SK-N-SH (cell line): ENCODE measurements at regions not wholly inside any gene's neighbourhood (a gene's known extent, or its start where the extent isn't known, plus 50 kb on each side); places are given as distances from the start of the nearest gene placed in this dataset.

Source experiments
- CTCF ChIP-seq: fragments of 200-600 bp; sonication (generic); IDR thresholded peaks from 2 replicates; pipeline ENCODE4 v1.6.1; 2017; ENCODE audit warnings: antibody characterized with exemption, mild to moderate bottlenecking, moderate library complexity
- ELF1 ChIP-seq: IDR thresholded peaks from 2 replicates; pipeline ENCODE4 v1.4.0; 2012
- EP300 ChIP-seq, 2 experiments: IDR thresholded peaks; 2 replicates each; pipeline versions ENCODE4 v1.4.0 to v1.6.1; 2012; ENCODE audit warnings: borderline replicate concordance in 1 of 2, low read depth in 1 of 2, low read length in 1 of 2
- EZH2phosphoT487 ChIP-seq: fragments of 200-600 bp; sonication (generic); IDR thresholded peaks from 2 replicates; pipeline ENCODE4 v1.6.1; 2017; ENCODE audit warnings: low read depth, mixed run types, mild to moderate bottlenecking, antibody characterized with exemption, moderate library complexity, borderline replicate concordance
- FOXJ3 ChIP-seq: sonication (generic); formaldehyde crosslinking; IDR thresholded peaks from 2 replicates; pipeline ENCODE4 v1.5.1; 2020; ENCODE audit warnings: mild to moderate bottlenecking, missing genetic modification reagents
- GABPA ChIP-seq: IDR thresholded peaks from 2 replicates; pipeline ENCODE4 v1.4.0; 2012; ENCODE audit warnings: low read depth, mild to moderate bottlenecking
- MEF2A ChIP-seq: IDR thresholded peaks from 2 replicates; pipeline ENCODE4 v1.4.0; 2012; ENCODE audit warnings: low read depth, borderline replicate concordance
- MXI1 ChIP-seq: IDR thresholded peaks from 2 replicates; pipeline ENCODE4 v1.6.1; 2012; ENCODE audit warnings: mild to moderate bottlenecking, low read depth, low read length, improper control_type of control experiment
- NFIC ChIP-seq: IDR thresholded peaks from 2 replicates; pipeline ENCODE4 v1.4.0; 2012; ENCODE audit warnings: borderline replicate concordance
- POLR2AphosphoS5 ChIP-seq: IDR thresholded peaks from 2 replicates; pipeline ENCODE4 v1.6.1; 2012; ENCODE audit warnings: low read depth, low read length
- RFX5 ChIP-seq: IDR thresholded peaks from 2 replicates; pipeline ENCODE4 v1.6.1; 2012; ENCODE audit warnings: mild to moderate bottlenecking, improper control_type of control experiment, low read length
- SIN3A ChIP-seq: IDR thresholded peaks from 2 replicates; pipeline ENCODE4 v1.6.1; 2012; ENCODE audit warnings: low read depth, mild to moderate bottlenecking, low read length, moderate library complexity, borderline replicate concordance
- ZBTB33 ChIP-seq: IDR thresholded peaks from 2 replicates; pipeline ENCODE4 v1.4.0; 2012; ENCODE audit warnings: low read depth, borderline replicate concordance

- no peak for TF ChIP-seq FOXJ3 (CRISPR knock-in tag)
- TF ChIP-seq RFX5: no peak
- no peak for TF ChIP-seq CTCF
- TF ChIP-seq NFIC: no peak
- no peak for TF ChIP-seq POLR2AphosphoS5
- no peak for TF ChIP-seq ELF1
- TF ChIP-seq EP300 (IDR thresholded peaks at IDR 0.05; ENCODE audit: borderline replicate concordance in 1 of 2, low read depth in 1 of 2, low read length in 1 of 2): no peak
- no peak for TF ChIP-seq EZH2phosphoT487
- TF ChIP-seq MXI1: no peak
- no peak for TF ChIP-seq ZBTB33
- no peak for TF ChIP-seq SIN3A
- no peak for TF ChIP-seq MEF2A
- no peak for TF ChIP-seq GABPA
Observed at GRCh38 chr10:8227246-8227645, 172.8 kb downstream of the GATA3 start.
